GM06990 (cell line): ENCODE measurements at regions not wholly inside any gene's neighbourhood (a gene's known extent, or its start where the extent isn't known, plus 50 kb on each side); places are given as distances from the start of the nearest gene placed in this dataset.

Experiments used
- DNase-seq: peaks from one replicate; pipeline ENCODE4 v3.0.0-alpha.2; 2011; ENCODE audit not compliant: insufficient read length; ENCODE audit errors: extremely low read depth
- H3K27me3 ChIP-seq: replicated peaks from 2 replicates; pipeline ENCODE4 v1.6.0; 2011; ENCODE audit warnings: low read length; ENCODE audit not compliant: control insufficient read depth, insufficient read depth
- H3K36me3 ChIP-seq: 2 replicates; pipeline ENCODE4 v1.5.1; 2011; ENCODE audit warnings: low read length; ENCODE audit not compliant: control insufficient read depth, insufficient read depth
- H3K4me3 ChIP-seq: replicated peaks from 2 replicates; pipeline ENCODE4 v1.5.1; 2011; ENCODE audit warnings: low read depth, mild to moderate bottlenecking, control low read depth, low read length
- CTCF ChIP-seq: IDR thresholded peaks from 2 replicates; pipeline ENCODE4 v1.5.1; 2011; ENCODE audit warnings: low read length, control low read depth, mild to moderate bottlenecking, inconsistent platforms; ENCODE audit not compliant: insufficient read depth, poor library complexity, severe bottlenecking

DNA sequence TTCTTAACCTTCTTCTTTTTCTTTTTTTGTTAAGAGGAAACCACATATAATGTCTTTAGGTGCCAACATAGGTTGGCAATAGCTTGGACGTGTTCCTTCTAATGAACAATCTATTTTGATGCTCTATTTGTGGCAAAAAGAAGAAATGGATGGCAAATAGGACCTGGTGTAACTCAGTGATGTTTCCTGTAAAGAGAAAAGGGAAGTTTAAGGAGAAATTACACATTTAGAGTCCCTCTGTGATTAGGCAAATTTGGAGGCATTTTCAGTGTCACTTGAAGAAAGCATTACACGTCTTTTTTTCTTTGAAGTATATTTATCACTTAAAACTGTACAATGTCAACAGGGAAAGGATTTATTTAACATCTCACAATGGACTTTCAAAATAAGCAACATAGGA lies 327.1 kb downstream of the ZIC1 start:
- Histone ChIP-seq H3K27me3 (no peaks in the 10 kb centered on the region), H3K36me3 (no peaks in the 10 kb centered on the region), H3K4me3 (no peak overlapping the region)
- TF ChIP-seq CTCF: no peak
- DNase-seq: no peak

DNA sequence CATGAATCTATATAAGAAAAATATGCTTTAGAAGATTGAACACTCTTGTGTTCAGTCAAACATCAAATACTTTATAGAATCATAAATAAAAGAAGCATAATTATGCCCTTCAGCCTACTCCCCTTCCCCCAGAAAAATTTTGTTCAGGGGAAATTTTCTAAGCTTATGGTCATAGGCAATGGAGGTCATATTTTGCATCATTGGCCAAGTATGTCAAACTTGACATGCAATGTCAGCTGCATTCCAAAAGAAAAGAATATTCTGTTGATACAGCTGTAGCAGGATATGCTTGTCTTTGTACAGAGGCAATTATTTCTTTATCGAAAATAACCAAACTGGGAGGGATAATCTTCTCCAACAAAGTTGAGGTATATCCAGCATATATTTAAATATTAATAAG lies 328.2 kb downstream of the ZIC1 start:
- no peak for DNase-seq
- no peak overlapping the region for H3K4me3 ChIP-seq
- TF ChIP-seq CTCF: no peak
- no peaks in the 10 kb centered on the region for H3K36me3 ChIP-seq
- no peaks in the 10 kb centered on the region for H3K27me3 ChIP-seq

GRCh38 chr3:147740928-147741327 lies 331.8 kb downstream of the ZIC1 start:
- no peak for DNase-seq
- H3K4me3 ChIP-seq: no peak overlapping the region
- H3K36me3 ChIP-seq: no peaks in the 10 kb centered on the region
- H3K27me3 ChIP-seq: no peaks in the 10 kb centered on the region
- no peak for TF ChIP-seq CTCF

DNA sequence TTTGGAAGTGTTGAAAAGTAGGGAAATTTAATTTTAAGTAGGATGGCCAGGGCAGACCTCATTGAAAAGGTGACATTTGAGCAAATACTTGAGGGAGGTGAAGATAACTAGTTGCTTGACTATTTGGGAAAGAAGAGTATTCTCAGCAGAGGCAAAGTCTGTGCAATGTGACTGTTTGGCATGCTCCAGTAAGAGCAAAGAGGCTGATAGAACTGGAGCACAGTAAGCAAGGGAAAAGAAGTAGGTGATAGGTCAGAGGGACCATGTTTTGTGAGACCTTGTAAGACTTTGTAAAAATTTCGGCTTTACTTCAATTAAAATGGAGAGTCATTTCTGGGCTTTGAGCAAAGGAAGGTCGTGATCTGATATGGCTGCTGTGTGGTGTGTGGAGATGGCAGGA lies 335.8 kb downstream of the ZIC1 start:
- no peak overlapping the region for H3K4me3 ChIP-seq

GRCh38 chr3:147755310-147755709 lies 346.1 kb downstream of the ZIC1 start:
- DNase-seq: no peak
- no peaks in the 10 kb centered on the region for H3K27me3 ChIP-seq
- no peaks in the 10 kb centered on the region for H3K36me3 ChIP-seq
- no peak for TF ChIP-seq CTCF
- no peak overlapping the region for H3K4me3 ChIP-seq

More for the DNA sequence above, 335.8 kb downstream of the ZIC1 start:
- H3K27me3 ChIP-seq: no peaks in the 10 kb centered on the region
- no peaks in the 10 kb centered on the region for H3K36me3 ChIP-seq
- TF ChIP-seq CTCF: no peak
- no peak for DNase-seq

GRCh38 chr3:147756476-147756875 lies 347.3 kb downstream of the ZIC1 start:
- Histone ChIP-seq H3K27me3 (no peaks in the 10 kb centered on the region), H3K4me3 (no peak overlapping the region), H3K36me3 (no peaks in the 10 kb centered on the region)
- no peak for DNase-seq
- no peak for TF ChIP-seq CTCF
